ENCODE measurements at regions not wholly inside any gene's neighbourhood (a gene's known extent, or its start where the extent isn't known, plus 50 kb on each side); places are given as distances from the start of the nearest gene placed in this dataset.

GRCh38 chr11:23723861-23724260 lies 773.0 kb upstream of the LUZP2 start:
- H3K27ac ChIP-seq (ENCODE audit: low read depth, low read length) = no peak overlapping the region
- no peaks in the 10 kb centered on the region for H3K9me3 ChIP-seq (ENCODE audit: insufficient read depth, low read depth, low read length)
- FAIRE-seq (no peak), DNase-seq (ENCODE audit: low read depth) (peak; percentile 27)
- H3K36me3 ChIP-seq (ENCODE audit: insufficient read depth, low read length) = no peaks in the 10 kb centered on the region
- no peak overlapping the region for H3K4me2 ChIP-seq (ENCODE audit: low read length)
- peaks cover 18% of the 10 kb centered on the region for H3K4me1 ChIP-seq (ENCODE audit: insufficient read depth, low read length)
- no peak overlapping the region for H3K4me3 ChIP-seq (ENCODE audit: insufficient read depth, low read depth, low read length)
- no peaks in the 10 kb centered on the region for H4K20me1 ChIP-seq (ENCODE audit: insufficient read depth, low read length)
- H3K27ac Mint-ChIP-seq (ENCODE audit: unreplicated experiment) = peak overlapping the region; percentile 30
- H3K4me3 Mint-ChIP-seq (ENCODE audit: unreplicated experiment) = no peak overlapping the region
- no peaks in the 10 kb centered on the region for H3K79me2 ChIP-seq (ENCODE audit: insufficient read depth, low read length)
- H3K27me3 Mint-ChIP-seq (ENCODE audit: low read depth, unreplicated experiment) = no peaks in the 10 kb centered on the region
- H3K27me3 ChIP-seq (ENCODE audit: insufficient read depth, low read length) = no peaks in the 10 kb centered on the region
- peaks cover 28% of the 10 kb centered on the region for H3K4me1 Mint-ChIP-seq (ENCODE audit: low read depth, unreplicated experiment)
- H3K9me3 Mint-ChIP-seq (ENCODE audit: unreplicated experiment) = peaks cover 6% of the 10 kb centered on the region
- H2AFZ ChIP-seq (ENCODE audit: low read depth, low read length) = no peak overlapping the region
- no peak overlapping the region for H3K9ac ChIP-seq (ENCODE audit: low read length)
- peaks cover 2% of the 10 kb centered on the region for H3K36me3 Mint-ChIP-seq (ENCODE audit: low read depth, unreplicated experiment)
- TF ChIP-seq CTCF (IDR thresholded peaks at IDR 0.05; ENCODE audit: insufficient read depth, low read depth, low read length) (no peak), EZH2 (IDR thresholded peaks at IDR 0.05; ENCODE audit: insufficient read depth, low read length) (no peak)

- Histone ChIP-seq H3K4me1 (ENCODE audit: insufficient read depth, low read length) (peaks cover 18% of the 10 kb centered on the region), H3K9ac (ENCODE audit: low read length) (no peak overlapping the region), H2AFZ (ENCODE audit: low read depth, low read length) (no peak overlapping the region), H3K27me3 (ENCODE audit: insufficient read depth, low read length) (no peaks in the 10 kb centered on the region), H4K20me1 (ENCODE audit: insufficient read depth, low read length) (no peaks in the 10 kb centered on the region), H3K36me3 (ENCODE audit: insufficient read depth, low read length) (no peaks in the 10 kb centered on the region), H3K4me3 (ENCODE audit: insufficient read depth, low read depth, low read length) (no peak overlapping the region), H3K79me2 (ENCODE audit: insufficient read depth, low read length) (no peaks in the 10 kb centered on the region), H3K9me3 (ENCODE audit: insufficient read depth, low read depth, low read length) (no peaks in the 10 kb centered on the region), H3K27ac (ENCODE audit: low read depth, low read length) (no peak overlapping the region), H3K4me2 (ENCODE audit: low read length) (no peak overlapping the region)
- DNase-seq (ENCODE audit: low read depth) = peak; percentile 84
- Mint-ChIP-seq H3K4me1 (ENCODE audit: low read depth, unreplicated experiment) (peaks cover 29% of the 10 kb centered on the region), H3K27ac (ENCODE audit: unreplicated experiment) (peak overlapping the region; percentile 23), H3K27me3 (ENCODE audit: low read depth, unreplicated experiment) (no peaks in the 10 kb centered on the region), H3K9me3 (ENCODE audit: unreplicated experiment) (peaks cover 2% of the 10 kb centered on the region), H3K36me3 (ENCODE audit: low read depth, unreplicated experiment) (peaks cover 2% of the 10 kb centered on the region), H3K4me3 (ENCODE audit: unreplicated experiment) (peak overlapping the region; percentile 18)
- TF ChIP-seq CTCF (IDR thresholded peaks at IDR 0.05; ENCODE audit: insufficient read depth, low read depth, low read length) (no peak), EZH2 (IDR thresholded peaks at IDR 0.05; ENCODE audit: insufficient read depth, low read length) (no peak)
- no peak for FAIRE-seq
Observed at GRCh38 chr11:23725752-23726151, 771.1 kb upstream of the LUZP2 start.

GRCh38 chr11:23727387-23727786 lies 769.5 kb upstream of the LUZP2 start:
- Mint-ChIP-seq H3K9me3 (ENCODE audit: unreplicated experiment) (peaks cover 5% of the 10 kb centered on the region), H3K27ac (ENCODE audit: unreplicated experiment) (peak overlapping the region; percentile 75), H3K27me3 (ENCODE audit: low read depth, unreplicated experiment) (no peaks in the 10 kb centered on the region), H3K36me3 (ENCODE audit: low read depth, unreplicated experiment) (peaks cover 2% of the 10 kb centered on the region), H3K4me1 (ENCODE audit: low read depth, unreplicated experiment) (peaks cover 32% of the 10 kb centered on the region), H3K4me3 (ENCODE audit: unreplicated experiment) (peak overlapping the region; percentile 72)
- FAIRE-seq (no peak), DNase-seq (ENCODE audit: low read depth) (no peak)
- H2AFZ ChIP-seq (ENCODE audit: low read depth, low read length) = no peak overlapping the region
- H3K4me1 ChIP-seq (ENCODE audit: insufficient read depth, low read length) = peaks cover 18% of the 10 kb centered on the region
- H3K9me3 ChIP-seq (ENCODE audit: insufficient read depth, low read depth, low read length) = no peaks in the 10 kb centered on the region
- H3K36me3 ChIP-seq (ENCODE audit: insufficient read depth, low read length) = no peaks in the 10 kb centered on the region
- no peak for TF ChIP-seq EZH2 (IDR thresholded peaks at IDR 0.05; ENCODE audit: insufficient read depth, low read length)
- no peak for TF ChIP-seq CTCF (IDR thresholded peaks at IDR 0.05; ENCODE audit: insufficient read depth, low read depth, low read length)
- H3K4me2 ChIP-seq (ENCODE audit: low read length) = peak overlapping the region; percentile 56
- H3K79me2 ChIP-seq (ENCODE audit: insufficient read depth, low read length) = no peaks in the 10 kb centered on the region
- no peak overlapping the region for H3K9ac ChIP-seq (ENCODE audit: low read length)
- no peaks in the 10 kb centered on the region for H4K20me1 ChIP-seq (ENCODE audit: insufficient read depth, low read length)
- no peaks in the 10 kb centered on the region for H3K27me3 ChIP-seq (ENCODE audit: insufficient read depth, low read length)
- H3K4me3 ChIP-seq (ENCODE audit: insufficient read depth, low read depth, low read length) = no peak overlapping the region
- H3K27ac ChIP-seq (ENCODE audit: low read depth, low read length) = peak overlapping the region; percentile 7
